Heart left ventricle (tissue), 16 donors: ENCODE measurements at regions not wholly inside any gene's neighbourhood (a gene's known extent, or its start where the extent isn't known, plus 50 kb on each side); places are given as distances from the start of the nearest gene placed in this dataset.
"Not testable (repeated sequence)": the region's sequence is repeated elsewhere in the genome, so short reads cannot be mapped to it uniquely, and the experiment has no call there.

Experiments
- ATAC-seq, 4 donors: fragments of 200-7000 bp; cut with Tn5 transposase; one replicate each; pipeline ENCODE4 v1.9.1; 2020 to 2022; ENCODE audit warnings: moderate library complexity in 4 of 4, mild to moderate bottlenecking in 3 of 4, moderate number of reproducible peaks in 1 of 4
- DNase-seq, 5 donors: peaks; one replicate each; pipeline ENCODE4 v3.0.0-alpha.2; 2020
- H3K27ac ChIP-seq, 12 donors: fragments of 200-600 bp; sonication (generic) in 4 of 12; one replicate each; pipeline versions ENCODE4 v1.5.0 to v1.8.0; 2016 to 2022; ENCODE audit warnings: mild to moderate bottlenecking in 2 of 12
- H3K27me3 ChIP-seq, 9 donors: fragments of 200-600 bp; sonication (generic) in 2 of 9; one replicate each; pipeline versions ENCODE4 v1.5.1 to v1.8.0; 2016 to 2022; ENCODE audit warnings: mild to moderate bottlenecking in 3 of 9
- H3K36me3 ChIP-seq, 9 donors: fragments of 200-600 bp; sonication (generic) in 2 of 9; one replicate each; pipeline versions ENCODE4 v1.5.0 to v1.8.0; 2018 to 2022; ENCODE audit warnings: mild to moderate bottlenecking in 2 of 9
- H3K4me1 ChIP-seq, 12 donors: fragments of 200-600 bp; sonication (generic) in 4 of 12; one replicate each; pipeline versions ENCODE4 v1.5.0 to v1.8.0; 2016 to 2022; ENCODE audit warnings: mild to moderate bottlenecking in 3 of 12
- H3K4me3 ChIP-seq, 12 donors: fragments of 200-600 bp; sonication (generic) in 4 of 12; one replicate each; pipeline versions ENCODE4 v1.5.0 to v1.8.0; 2017 to 2022; ENCODE audit warnings: mild to moderate bottlenecking in 9 of 12, moderate library complexity in 4 of 12
- H3K9me3 ChIP-seq, 12 donors: fragments of 200-600 bp; sonication (generic) in 4 of 12; one replicate each; pipeline versions ENCODE4 v1.5.0 to v1.8.0; 2016 to 2022; ENCODE audit warnings: mild to moderate bottlenecking in 1 of 12
- WGBS, 4 donors: extraction: QIAGEN DNeasy Blood & Tissue Kit in 2 of 4; methylation state at CpG; one replicate each; pipeline versions ENCODE4 v1.1.5 to v1.1.7; 2013 to 2018; 5-methylcytosine and 5-hydroxymethylcytosine counted together
- intact Hi-C, 10 donors: fragments of 100-400 bp; cut with DNase I; formaldehyde crosslinking; loops; one replicate each; pipeline versions ENCODE4 v1.11.1 to v1.14.2; 2022
- donor health status: ischemic (EF 13 %, LVEDD 7.1; RV severe dilation, severe dysfunction).
- donor health status: healthy with polysubstance abuse.
- donor health status: DM: no; HTN: yes; CAD: no.
- donor health status: DM: no; HTN: no; CAD: no.
- donor health status: ischemic (EF 25% LVEDD 6.9; RV normal size, moderate dysfunction).
- donor health status: ischemic (EF 25% LVEDD 5.7; RV mildly dilated, moderate dysfunction).
- donor health status: healthy.
- donor health status: DM: yes; HTN: yes; CAD: no.
- donor health status: ischemic (EF 35%, LVEDD 5.7; RV mildly dilated, moderate dysfunction).
- donor health status: nonischemic (EF 11% LVEDD 7.7; RV severe dilation, severe dysfunction).
- donor health status: DM: yes; HTN: yes; CAD: no.
- donor health status: PGD.
- donor health status: ischemic (EF 29% LVEDD 5.4; RV normal size, mild dysfunction).
- donor health status: nonischemic (EF 23%, LVEDD 6.1; RV moderate dilation, normal function).

GRCh38 chr12:9424175-9424740 is 183.5 kb downstream of the KLRB1 start:
- H3K4me3 ChIP-seq, ATAC-seq, H3K36me3 ChIP-seq, DNase-seq, intact Hi-C loops, H3K9me3 ChIP-seq, H3K27me3 ChIP-seq, H3K27ac ChIP-seq, H3K4me1 ChIP-seq: not testable (repeated sequence)
- 87 to 92% (median 90%) methylated on average over 6 to 9 of the region's 9 CpGs for WGBS, 4 donors

DNA sequence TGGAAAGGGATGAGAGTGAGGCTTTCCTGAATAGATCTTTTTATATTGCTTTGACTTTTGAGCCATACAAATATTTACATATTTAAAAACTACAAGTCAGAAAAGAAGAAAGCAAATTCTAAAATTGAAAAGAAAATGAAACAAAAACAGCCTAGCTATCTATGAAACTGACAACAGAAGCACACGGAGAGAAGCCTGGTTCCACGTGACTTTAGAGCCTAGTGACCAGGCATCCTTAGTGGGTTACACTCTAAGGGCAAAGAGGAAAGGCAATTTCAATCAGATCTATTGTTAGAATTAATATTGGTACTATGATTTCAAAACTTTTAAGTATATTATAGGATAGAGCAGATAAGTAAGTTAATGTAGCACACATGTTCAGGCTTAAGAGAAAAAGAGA is 185.0 kb downstream of the KLRB1 start:
- H3K27ac ChIP-seq, intact Hi-C loops, ATAC-seq, H3K36me3 ChIP-seq, H3K4me3 ChIP-seq, H3K9me3 ChIP-seq, DNase-seq, H3K27me3 ChIP-seq, H3K4me1 ChIP-seq: not testable (repeated sequence)
- no CpG with 5 or more reads among the region's 2 CpGs for WGBS, 4 donors

GRCh38 chr12:9421520-9422086 is 186.1 kb downstream of the KLRB1 start:
- H3K27me3 ChIP-seq, intact Hi-C loops, H3K27ac ChIP-seq, H3K9me3 ChIP-seq, H3K4me1 ChIP-seq, H3K4me3 ChIP-seq, DNase-seq, H3K36me3 ChIP-seq: not testable (repeated sequence)
- WGBS, 4 donors = 86 to 93% (median 90%) methylated on average over 6 to 15 of the region's 18 CpGs
- peak in 1 of 4 donors; percentile 17 for ATAC-seq

GRCh38 chr12:9420817-9421519 is 186.7 kb downstream of the KLRB1 start:
- intact Hi-C loops, ATAC-seq, H3K4me1 ChIP-seq, H3K27ac ChIP-seq, H3K4me3 ChIP-seq, H3K36me3 ChIP-seq, DNase-seq, H3K9me3 ChIP-seq, H3K27me3 ChIP-seq: not testable (repeated sequence)
- 89 to 93% (median 91%) methylated on average over 17 to 21 of the region's 21 CpGs for WGBS, 4 donors

GRCh38 chr12:9418669-9419041 is 189.1 kb downstream of the KLRB1 start:
- H3K27ac ChIP-seq, H3K27me3 ChIP-seq, H3K4me3 ChIP-seq, H3K36me3 ChIP-seq, ATAC-seq, DNase-seq, intact Hi-C loops, H3K9me3 ChIP-seq, H3K4me1 ChIP-seq: not testable (repeated sequence)
- 87 to 97% (median 88%) methylated on average over 9 to 11 of the region's 14 CpGs; no CpG with 5 or more reads in 1 of the 4 donors for WGBS, 4 donors

DNA sequence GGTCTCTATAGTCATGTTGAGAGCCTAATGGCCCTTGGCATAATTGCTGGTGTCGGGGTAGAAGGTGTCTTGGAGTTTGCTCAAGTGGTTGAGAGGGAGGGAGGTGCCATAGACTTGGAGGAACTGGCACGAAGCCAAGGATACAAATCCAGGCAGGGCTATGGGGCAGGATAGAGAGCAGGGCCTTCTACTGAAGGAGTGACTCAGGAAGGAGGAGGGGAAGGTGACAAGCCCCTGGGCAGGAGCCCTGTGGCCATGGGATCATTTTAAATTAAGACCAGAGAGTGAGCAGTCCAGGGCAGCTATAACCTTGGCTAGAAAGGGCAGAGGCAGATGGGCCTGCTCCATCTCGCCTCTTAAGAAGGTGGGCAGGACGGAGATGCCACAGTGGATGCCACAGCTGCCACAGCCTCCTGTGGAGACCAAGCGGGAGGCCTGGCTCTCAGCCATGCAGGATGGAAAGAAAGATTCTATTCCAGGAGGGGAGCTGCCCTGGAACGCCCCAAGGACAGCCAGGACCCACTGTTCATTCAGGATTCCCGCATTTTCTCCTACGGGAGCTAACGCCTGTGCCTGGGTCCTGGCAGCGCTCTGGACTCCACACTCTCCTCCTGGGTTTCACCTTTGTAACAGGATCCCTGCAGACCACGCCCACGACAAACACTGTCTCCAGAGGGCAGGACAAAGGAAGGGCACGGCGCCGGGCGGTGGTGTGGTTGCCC is 189.6 kb downstream of the KLRB1 start:
- ATAC-seq = peak in 1 of 4 donors; percentile 24
- intact Hi-C loops, H3K36me3 ChIP-seq, H3K27me3 ChIP-seq, H3K27ac ChIP-seq, H3K4me3 ChIP-seq, DNase-seq, H3K9me3 ChIP-seq, H3K4me1 ChIP-seq: not testable (repeated sequence)
- 79 to 90% (median 87%) methylated on average over 5 to 12 of the region's 16 CpGs for WGBS, 4 donors

DNA sequence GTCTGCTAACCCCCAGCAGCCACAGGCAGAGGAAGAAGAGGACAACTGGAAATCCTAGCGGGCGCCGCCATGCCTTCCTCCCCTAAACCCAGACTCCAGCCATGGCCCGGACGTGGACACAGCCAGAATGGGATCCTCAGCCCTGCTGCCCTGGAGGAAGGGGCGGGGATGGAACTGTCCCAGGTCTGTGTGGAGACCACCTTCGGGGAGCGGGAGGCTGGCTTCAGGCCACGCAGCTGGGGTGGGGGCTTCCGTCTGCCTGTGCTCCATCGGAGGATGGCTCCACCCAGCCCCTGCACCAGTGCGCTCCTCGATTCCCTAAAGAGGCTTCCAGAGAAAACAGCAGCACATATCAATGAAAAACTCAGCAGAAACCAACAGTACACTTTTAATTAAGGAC is 190.4 kb downstream of the KLRB1 start:
- ATAC-seq, H3K27ac ChIP-seq, DNase-seq, intact Hi-C loops, H3K4me3 ChIP-seq, H3K36me3 ChIP-seq, H3K4me1 ChIP-seq, H3K27me3 ChIP-seq, H3K9me3 ChIP-seq: not testable (repeated sequence)
- WGBS, 4 donors = 79 to 91% methylated on average over 10 of the region's 13 CpGs; no CpG with 5 or more reads in 2 of the 4 donors

- ATAC-seq = peak in 2 of 4 donors; percentile 16 to 19
- WGBS, 4 donors = 77 to 96% (median 92%) methylated on average over 6 to 7 of the region's 8 CpGs
- intact Hi-C loops, H3K4me3 ChIP-seq, H3K27ac ChIP-seq, H3K4me1 ChIP-seq, H3K27me3 ChIP-seq, H3K36me3 ChIP-seq, H3K9me3 ChIP-seq, DNase-seq: not testable (repeated sequence)
These were observed 191.4 kb downstream of the KLRB1 start for GRCh38 chr12:9416346-9416745.

DNA sequence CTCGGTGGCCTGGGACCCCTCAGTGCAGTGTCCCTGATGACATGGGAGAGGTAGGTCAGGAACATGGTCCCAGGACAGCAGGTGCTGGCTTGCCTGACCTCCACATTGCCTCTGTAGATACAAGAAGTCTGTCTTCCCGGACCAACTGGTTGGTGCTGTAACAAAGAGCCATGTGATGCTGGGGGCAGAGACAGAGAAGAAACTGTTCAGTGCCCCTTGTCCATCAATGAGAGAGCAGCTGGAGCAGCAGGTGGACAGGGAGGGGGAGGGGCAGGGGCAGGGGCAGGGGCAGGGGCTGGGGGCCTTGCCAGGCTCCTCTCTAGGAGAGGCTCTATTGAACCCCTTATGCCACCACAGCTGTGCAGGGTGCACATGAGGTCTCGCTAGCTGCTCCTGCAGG is 191.8 kb downstream of the KLRB1 start:
- 96 to 100% methylated on average over 1 to 2 of the region's 3 CpGs; no CpG with 5 or more reads in 2 of the 4 donors for WGBS, 4 donors
- H3K27ac ChIP-seq, H3K4me1 ChIP-seq, H3K36me3 ChIP-seq, ATAC-seq, intact Hi-C loops, H3K27me3 ChIP-seq, H3K4me3 ChIP-seq, DNase-seq, H3K9me3 ChIP-seq: not testable (repeated sequence)

GRCh38 chr12:9413862-9414261 is 193.9 kb downstream of the KLRB1 start:
- intact Hi-C loops, H3K4me3 ChIP-seq, H3K4me1 ChIP-seq, H3K27me3 ChIP-seq, H3K27ac ChIP-seq, ATAC-seq, H3K9me3 ChIP-seq, DNase-seq, H3K36me3 ChIP-seq: not testable (repeated sequence)
- WGBS, 4 donors = 80 to 90% (median 85%) methylated on average over 7 of the region's 7 CpGs

GRCh38 chr12:9412459-9412858 is 195.3 kb downstream of the KLRB1 start:
- intact Hi-C loops, H3K36me3 ChIP-seq, H3K4me1 ChIP-seq, H3K27ac ChIP-seq, H3K9me3 ChIP-seq, ATAC-seq, DNase-seq, H3K27me3 ChIP-seq, H3K4me3 ChIP-seq: not testable (repeated sequence)
- WGBS, 4 donors = 74 to 86% (median 77%) methylated on average over 3 of the region's 3 CpGs
